SH-SY5Y (cell line): ENCODE measurements at regions not wholly inside any gene's neighbourhood (a gene's known extent, or its start where the extent isn't known, plus 50 kb on each side); places are given as distances from the start of the nearest gene placed in this dataset.

Source experiments
- GATA2 ChIP-seq: IDR thresholded peaks from 2 replicates; pipeline ENCODE4 v1.6.1; 2011; ENCODE audit warnings: mild to moderate bottlenecking, low read depth, low read length
- GATA3 ChIP-seq: IDR thresholded peaks from 2 replicates; pipeline ENCODE4 v1.6.1; 2011; ENCODE audit warnings: low read depth, mild to moderate bottlenecking, low read length, moderate library complexity

GRCh38 chr1:175840787-175841186 is 97.4 kb upstream of the TNR start:
- TF ChIP-seq GATA2, result no peak
- no peak for TF ChIP-seq GATA3
